GM13977 (cell line): ENCODE measurements at regions not wholly inside any gene's neighbourhood (a gene's known extent, or its start where the extent isn't known, plus 50 kb on each side); places are given as distances from the start of the nearest gene placed in this dataset.

Experiments
- DNase-seq: peaks from one replicate; pipeline ENCODE4 v3.0.0; 2012; ENCODE audit warnings: low spot score
- in situ Hi-C: fragments of 300-500 bp; cut with MboI; formaldehyde crosslinking; loops from one replicate; pipeline ENCODE4 v1.12.0; 2022; ENCODE audit warnings: low sequenced_read_pairs, low pct_unique_long_range_greater_than_20kb, mixed read lengths, inconsistent platforms; ENCODE audit not compliant: unreplicated experiment
- TF ChIP-seq, protein P1 (sequence below): IDR thresholded peaks from 2 replicates; pipeline ENCODE4 v1.5.1; 2012; ENCODE audit warnings: mild to moderate bottlenecking, control low read depth; ENCODE audit not compliant: insufficient read depth; ENCODE audit errors: extremely low read depth, missing control alignments

DNA sequence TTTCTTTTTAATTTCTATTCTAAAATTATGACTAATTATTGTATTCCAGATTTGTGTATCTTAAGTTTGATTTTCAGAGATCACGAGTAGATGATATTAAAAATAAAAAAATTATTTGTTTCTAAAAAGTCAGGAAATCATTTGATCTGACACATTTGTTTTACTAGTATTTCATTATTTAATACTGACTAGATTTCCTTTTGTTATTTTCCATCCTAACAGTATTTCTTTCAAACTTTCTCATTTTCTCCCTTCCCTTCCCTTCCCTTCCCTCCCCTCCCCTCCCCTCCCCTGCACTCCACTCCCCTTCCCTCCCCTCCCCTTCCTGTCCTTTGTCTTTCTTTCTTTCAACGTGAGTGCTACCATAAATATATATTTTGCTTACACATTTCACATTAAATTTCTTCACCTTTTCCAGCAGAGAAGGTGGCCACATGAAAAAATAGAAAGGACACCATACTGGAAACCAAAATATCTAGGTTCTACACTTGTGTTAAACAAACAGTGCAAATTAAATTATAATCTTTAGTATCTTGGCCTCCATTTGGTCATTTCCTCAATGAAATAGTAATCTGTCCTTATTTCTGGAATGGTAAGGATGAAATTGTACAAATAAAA lies 1412.7 kb upstream of the IGFBP7 start:
- in situ Hi-C loops = no loop called here
- TF ChIP-seq, protein P1, sequence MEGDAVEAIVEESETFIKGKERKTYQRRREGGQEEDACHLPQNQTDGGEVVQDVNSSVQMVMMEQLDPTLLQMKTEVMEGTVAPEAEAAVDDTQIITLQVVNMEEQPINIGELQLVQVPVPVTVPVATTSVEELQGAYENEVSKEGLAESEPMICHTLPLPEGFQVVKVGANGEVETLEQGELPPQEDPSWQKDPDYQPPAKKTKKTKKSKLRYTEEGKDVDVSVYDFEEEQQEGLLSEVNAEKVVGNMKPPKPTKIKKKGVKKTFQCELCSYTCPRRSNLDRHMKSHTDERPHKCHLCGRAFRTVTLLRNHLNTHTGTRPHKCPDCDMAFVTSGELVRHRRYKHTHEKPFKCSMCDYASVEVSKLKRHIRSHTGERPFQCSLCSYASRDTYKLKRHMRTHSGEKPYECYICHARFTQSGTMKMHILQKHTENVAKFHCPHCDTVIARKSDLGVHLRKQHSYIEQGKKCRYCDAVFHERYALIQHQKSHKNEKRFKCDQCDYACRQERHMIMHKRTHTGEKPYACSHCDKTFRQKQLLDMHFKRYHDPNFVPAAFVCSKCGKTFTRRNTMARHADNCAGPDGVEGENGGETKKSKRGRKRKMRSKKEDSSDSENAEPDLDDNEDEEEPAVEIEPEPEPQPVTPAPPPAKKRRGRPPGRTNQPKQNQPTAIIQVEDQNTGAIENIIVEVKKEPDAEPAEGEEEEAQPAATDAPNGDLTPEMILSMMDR = no peak
- DNase-seq = no peak

DNA sequence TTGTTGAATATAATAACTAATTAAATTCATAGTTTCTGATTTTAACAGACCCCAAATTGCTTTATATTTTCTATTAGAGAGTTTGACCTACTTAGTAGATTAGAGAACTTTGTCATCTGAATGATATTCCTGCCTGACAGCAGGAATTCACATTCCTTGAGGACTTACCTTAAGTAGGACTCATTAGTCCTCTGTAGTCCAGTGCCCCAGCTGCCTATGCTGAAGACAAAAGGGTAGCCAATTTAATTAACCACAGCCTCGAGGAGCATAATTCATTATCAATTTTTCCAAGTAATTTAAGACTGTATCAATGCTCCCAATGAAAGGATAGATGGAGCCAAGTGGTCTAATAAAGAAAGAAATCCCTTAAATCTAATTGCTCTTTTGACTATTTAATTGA lies 1405.0 kb upstream of the IGFBP7 start:
- TF ChIP-seq, protein P1 = no peak
- DNase-seq = no peak
- in situ Hi-C loops = no loop called here

DNA sequence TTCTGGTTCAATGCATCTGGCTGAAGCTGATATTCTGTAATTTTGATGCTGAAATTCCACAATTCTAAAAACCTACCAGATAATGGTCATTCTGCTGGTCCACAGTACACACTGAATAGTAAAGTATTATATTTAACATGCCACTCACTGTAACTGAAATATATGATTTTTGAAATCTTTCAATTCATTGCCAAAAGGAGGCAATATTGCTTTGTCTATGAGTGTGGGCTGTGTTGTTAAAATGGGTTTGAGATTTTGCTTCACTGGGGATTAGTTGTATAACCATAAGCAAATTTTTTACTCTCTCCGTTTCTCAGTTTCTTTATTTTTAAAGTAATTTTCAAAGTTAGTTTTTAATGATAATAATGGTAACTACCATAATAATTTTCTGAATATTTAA lies 1404.1 kb upstream of the IGFBP7 start:
- in situ Hi-C loops = no loop called here
- no peak for DNase-seq
- TF ChIP-seq, protein P1 = no peak

DNA sequence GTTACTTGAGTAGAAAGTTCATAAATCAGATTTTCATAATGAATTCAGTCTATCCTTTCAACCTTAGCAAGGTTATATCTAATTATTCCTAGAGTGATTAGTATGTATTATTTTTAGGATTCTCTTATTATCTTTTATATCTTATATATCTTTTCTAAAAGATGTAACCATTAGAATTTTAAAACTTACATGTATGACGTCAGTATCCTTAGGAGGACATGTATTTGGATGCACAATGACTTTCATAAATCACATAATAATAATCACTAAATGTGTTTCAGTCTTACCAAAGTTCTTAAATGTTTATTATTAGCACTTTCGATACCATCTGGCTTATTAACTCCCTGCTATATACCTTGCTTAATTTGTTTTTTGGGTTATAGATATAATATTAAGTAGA lies 1400.5 kb upstream of the IGFBP7 start:
- in situ Hi-C loops = no loop called here
- no peak for DNase-seq
- TF ChIP-seq, protein P1 = no peak

DNA sequence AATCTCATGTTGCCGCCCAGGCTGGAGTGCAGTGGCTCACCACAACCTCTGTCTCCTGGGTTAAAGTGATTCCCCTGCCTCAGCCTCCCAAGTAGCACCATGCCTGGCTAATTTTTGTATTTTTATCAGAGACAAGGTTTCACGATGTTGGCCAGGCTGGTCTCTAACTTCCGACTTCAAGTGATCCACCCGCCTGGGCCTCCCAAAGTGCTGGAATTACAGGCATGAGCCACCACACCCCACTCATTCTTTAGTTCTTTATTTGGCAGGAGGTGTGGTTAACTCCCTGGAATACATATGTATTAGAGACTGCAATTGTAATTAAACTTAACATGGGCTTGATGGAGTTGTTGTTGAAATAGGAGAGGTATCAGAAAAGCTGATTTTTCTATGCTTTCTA lies 1396.9 kb upstream of the IGFBP7 start:
- DNase-seq = no peak
- in situ Hi-C loops = no loop called here
- TF ChIP-seq, protein P1 = no peak

DNA sequence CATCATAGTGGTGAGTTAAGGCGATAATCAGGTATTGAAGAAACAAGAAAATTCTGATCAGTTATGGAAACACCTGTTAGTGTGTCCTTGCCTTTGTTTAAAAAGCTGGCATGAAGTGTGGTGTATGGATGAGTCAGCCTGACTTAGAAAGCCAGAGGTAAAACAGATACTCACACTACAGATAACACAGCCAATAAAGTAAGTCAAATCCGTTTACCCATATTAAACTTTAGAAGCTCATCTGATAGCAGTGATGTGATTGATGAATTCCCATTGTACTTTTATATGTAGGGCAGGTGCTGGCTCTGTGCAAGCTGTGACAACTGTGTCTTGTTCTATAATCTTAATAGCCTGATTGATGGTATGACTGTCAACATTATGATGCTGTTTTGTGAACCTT lies 1392.7 kb upstream of the IGFBP7 start:
- in situ Hi-C loops = no loop called here
- TF ChIP-seq, protein P1 = no peak
- DNase-seq = no peak

DNA sequence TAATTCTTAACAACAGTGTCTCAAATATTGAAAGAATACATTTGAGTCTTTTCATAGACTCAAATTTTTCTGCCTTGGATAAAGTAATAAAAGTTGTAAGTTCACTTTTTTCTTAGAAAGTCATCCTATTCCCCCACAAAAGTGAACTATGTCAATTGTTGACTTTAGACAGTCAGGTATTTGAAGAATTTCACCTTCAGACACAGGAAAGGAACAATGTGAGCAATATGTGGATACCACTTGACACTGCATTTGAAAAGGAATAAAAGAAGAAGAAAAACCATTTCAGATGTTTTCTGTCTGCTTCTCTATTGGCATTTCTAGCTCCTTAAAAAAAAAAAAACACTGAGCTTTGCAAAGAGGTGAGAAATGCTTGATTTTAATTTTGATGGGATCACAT lies 1389.0 kb upstream of the IGFBP7 start:
- in situ Hi-C loops = no loop called here
- TF ChIP-seq, protein P1 = no peak
- DNase-seq = no peak
